Upper lobe of right lung (tissue), 1 donor: ENCODE measurements at regions not wholly inside any gene's neighbourhood (a gene's known extent, or its start where the extent isn't known, plus 50 kb on each side); places are given as distances from the start of the nearest gene placed in this dataset.
A peak's percentile ranks its signal among the peaks of the same experiment; 100 is the strongest.

Source experiments
- ATAC-seq: fragments of 200-7000 bp; cut with Tn5 transposase; one replicate; pipeline ENCODE4 v1.9.1; 2020; ENCODE audit warnings: mild to moderate bottlenecking, moderate library complexity
- DNase-seq: peaks from one replicate; pipeline ENCODE4 v3.0.0-alpha.2; 2020
- H3K27ac ChIP-seq: fragments of 200-600 bp; one replicate; pipeline ENCODE4 v1.8.0; 2022
- H3K27me3 ChIP-seq: fragments of 200-600 bp; one replicate; pipeline ENCODE4 v1.8.0; 2022; ENCODE audit warnings: mild to moderate bottlenecking
- H3K36me3 ChIP-seq: fragments of 200-600 bp; one replicate; pipeline ENCODE4 v1.8.0; 2022
- H3K4me1 ChIP-seq: fragments of 200-600 bp; one replicate; pipeline ENCODE4 v1.8.0; 2022
- H3K4me3 ChIP-seq: fragments of 200-600 bp; one replicate; pipeline ENCODE4 v1.8.0; 2022; ENCODE audit warnings: mild to moderate bottlenecking
- H3K9me3 ChIP-seq: fragments of 200-600 bp; one replicate; pipeline ENCODE4 v1.8.0; 2022
- CTCF ChIP-seq: fragments of 200-600 bp; IDR thresholded peaks from one replicate; pipeline ENCODE4 v1.8.0; 2022; ENCODE audit warnings: antibody characterized with exemption
- intact Hi-C: fragments of 100-400 bp; cut with DNase I; formaldehyde crosslinking; loops from one replicate; pipeline ENCODE4 v1.11.0; 2022
- donor health status: DM: no; HTN: yes; CAD: no; lungs with severe emphysema.

GRCh38 chr10:78429984-78430383, 396.3 kb downstream of the RPS24 start:
- H3K4me3 ChIP-seq, result no peak overlapping the region
- H3K4me1 ChIP-seq, result no peaks in the 10 kb centered on the region
- H3K9me3 ChIP-seq, result peaks cover 5% of the 10 kb centered on the region
- intact Hi-C loops, result no loop called here
- no peak overlapping the region for H3K27ac ChIP-seq
- H3K36me3 ChIP-seq, result no peaks in the 10 kb centered on the region
- H3K27me3 ChIP-seq, result no peaks in the 10 kb centered on the region
- no peak for TF ChIP-seq CTCF
- ATAC-seq (no peak), DNase-seq (no peak)

DNA sequence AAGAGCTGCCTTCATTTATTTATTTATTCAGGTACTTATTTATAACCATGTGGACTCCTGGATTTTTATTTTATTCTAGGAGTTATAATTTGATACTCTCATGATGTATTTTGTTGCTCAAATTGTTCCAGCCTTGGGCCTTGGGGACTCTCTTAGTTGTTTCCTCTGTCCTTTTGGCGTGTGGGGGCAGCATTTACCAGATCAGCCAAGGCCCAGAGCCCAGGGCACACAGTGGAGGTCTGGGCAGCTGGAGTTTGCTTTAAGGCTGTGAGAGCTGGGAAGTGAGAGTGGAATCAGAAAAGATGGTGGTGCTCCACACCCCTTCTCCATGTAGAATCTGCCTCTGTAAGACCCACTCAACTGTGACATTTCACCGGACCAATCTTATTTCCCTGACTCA, 398.9 kb downstream of the RPS24 start:
- Histone ChIP-seq H3K9me3 (no peaks in the 10 kb centered on the region), H3K27ac (peak overlapping the region; percentile 8), H3K27me3 (no peaks in the 10 kb centered on the region), H3K4me3 (no peak overlapping the region), H3K4me1 (no peaks in the 10 kb centered on the region), H3K36me3 (no peaks in the 10 kb centered on the region)
- no peak for ATAC-seq
- TF ChIP-seq CTCF, result no peak
- intact Hi-C loops, result no loop called here
- no peak for DNase-seq

DNA sequence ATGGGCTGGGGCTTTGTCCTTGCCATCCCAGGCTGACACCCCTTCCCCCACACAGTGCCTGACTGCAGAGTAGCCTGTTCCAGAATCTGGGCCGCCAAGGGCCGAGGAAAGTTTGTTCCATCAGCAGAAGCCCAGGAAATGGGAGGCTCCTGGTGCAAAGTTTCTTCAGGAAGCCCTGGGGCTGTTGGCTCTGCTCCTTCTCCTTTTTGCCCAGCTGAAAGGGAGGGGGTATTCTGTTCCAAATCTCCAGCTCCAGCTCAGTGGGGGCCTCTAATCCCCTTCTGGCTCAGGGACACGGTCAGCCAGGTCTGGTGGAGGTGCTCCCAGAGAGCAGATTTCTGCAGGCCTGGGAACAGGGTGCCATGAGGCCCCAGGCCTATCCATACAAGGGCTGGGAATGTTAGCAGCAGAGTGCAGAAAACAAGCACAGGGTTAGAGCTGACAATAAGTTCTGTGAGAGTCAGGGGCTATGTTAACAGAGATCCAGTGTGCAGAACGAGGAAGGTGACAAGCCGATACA, 399.5 kb downstream of the RPS24 start:
- H3K4me1 ChIP-seq, result no peaks in the 10 kb centered on the region
- H3K4me3 ChIP-seq, result no peak overlapping the region
- H3K27ac ChIP-seq, result no peak overlapping the region
- intact Hi-C loops, result no loop called here
- ATAC-seq (no peak), DNase-seq (no peak)
- H3K36me3 ChIP-seq, result no peaks in the 10 kb centered on the region
- no peaks in the 10 kb centered on the region for H3K9me3 ChIP-seq
- TF ChIP-seq CTCF, result no peak
- H3K27me3 ChIP-seq, result no peaks in the 10 kb centered on the region

GRCh38 chr10:78433766-78434535, 400.3 kb downstream of the RPS24 start:
- peak; percentile 25 for ATAC-seq

DNA sequence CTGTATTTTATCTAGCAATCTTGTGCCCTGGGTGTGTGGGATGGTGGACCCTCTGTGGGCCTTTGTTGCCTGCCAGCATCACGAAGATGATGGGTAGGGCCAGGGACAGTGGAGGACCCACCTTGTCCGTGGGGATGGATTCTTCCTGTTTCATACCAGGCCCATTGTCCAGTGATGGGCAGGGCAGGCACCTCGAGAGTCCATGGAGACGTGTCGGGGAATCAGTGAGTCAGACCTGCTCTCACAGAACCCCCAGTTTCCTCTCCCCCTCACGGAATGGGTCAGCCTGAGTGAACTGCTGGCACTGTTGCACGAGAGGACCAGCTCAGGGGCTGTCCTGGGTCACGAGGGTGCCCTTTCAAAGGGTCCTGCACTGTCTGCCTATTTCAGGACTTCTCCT, 401.2 kb downstream of the RPS24 start:
- Histone ChIP-seq H3K4me1 (no peaks in the 10 kb centered on the region), H3K27me3 (no peaks in the 10 kb centered on the region), H3K36me3 (no peaks in the 10 kb centered on the region), H3K27ac (no peak overlapping the region), H3K9me3 (no peaks in the 10 kb centered on the region), H3K4me3 (no peak overlapping the region)
- ATAC-seq, result no peak
- no peak for TF ChIP-seq CTCF
- no peak for DNase-seq
- intact Hi-C loops, result no loop called here

More at GRCh38 chr10:78433766-78434535, 400.3 kb downstream of the RPS24 start:
- Histone ChIP-seq H3K27me3 (no peaks in the 10 kb centered on the region), H3K36me3 (no peaks in the 10 kb centered on the region), H3K27ac (no peak overlapping the region), H3K4me3 (no peak overlapping the region), H3K9me3 (no peaks in the 10 kb centered on the region), H3K4me1 (no peaks in the 10 kb centered on the region)
- no peak for DNase-seq
- TF ChIP-seq CTCF, result no peak
- intact Hi-C loops, result no loop called here
